ENCODE measurements at regions not wholly inside any gene's neighbourhood (a gene's known extent, or its start where the extent isn't known, plus 50 kb on each side); places are given as distances from the start of the nearest gene placed in this dataset.

DNA sequence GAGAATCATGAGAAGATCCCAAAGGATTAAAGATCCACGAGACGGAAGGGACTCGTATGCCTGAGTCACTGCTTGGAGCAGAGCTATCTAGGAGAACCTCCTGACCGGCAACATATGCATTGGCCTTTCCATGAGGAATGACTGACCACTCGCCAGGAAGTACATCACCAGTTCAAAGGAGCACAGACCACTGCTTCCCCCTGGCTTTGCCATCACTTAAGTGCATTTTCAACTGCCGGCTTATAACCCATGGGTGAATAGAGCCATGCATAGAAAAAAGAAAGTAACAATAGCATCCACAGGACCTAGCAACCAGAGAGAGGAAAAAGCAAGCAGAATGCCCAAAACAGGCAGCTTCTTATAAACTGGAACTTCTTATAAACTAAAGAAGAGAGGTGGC is 98.3 kb upstream of the ZC3H12C start:
- DNase-seq (no peak), ATAC-seq (no peak)
- Histone ChIP-seq H3K27ac (no peak overlapping the region), H3K9me3 (no peaks in the 10 kb centered on the region), H3K36me3 (ENCODE audit: insufficient read depth in 1 of 2, low read depth in 1 of 2) (no peaks in the 10 kb centered on the region), H3K4me1 (peaks cover 15% of the 10 kb centered on the region), H3K27me3 (ENCODE audit: insufficient read depth in 3 of 3, low read length in 2 of 3) (no peaks in the 10 kb centered on the region), H3K4me3 (no peak overlapping the region)
- TF ChIP-seq, protein P1, sequence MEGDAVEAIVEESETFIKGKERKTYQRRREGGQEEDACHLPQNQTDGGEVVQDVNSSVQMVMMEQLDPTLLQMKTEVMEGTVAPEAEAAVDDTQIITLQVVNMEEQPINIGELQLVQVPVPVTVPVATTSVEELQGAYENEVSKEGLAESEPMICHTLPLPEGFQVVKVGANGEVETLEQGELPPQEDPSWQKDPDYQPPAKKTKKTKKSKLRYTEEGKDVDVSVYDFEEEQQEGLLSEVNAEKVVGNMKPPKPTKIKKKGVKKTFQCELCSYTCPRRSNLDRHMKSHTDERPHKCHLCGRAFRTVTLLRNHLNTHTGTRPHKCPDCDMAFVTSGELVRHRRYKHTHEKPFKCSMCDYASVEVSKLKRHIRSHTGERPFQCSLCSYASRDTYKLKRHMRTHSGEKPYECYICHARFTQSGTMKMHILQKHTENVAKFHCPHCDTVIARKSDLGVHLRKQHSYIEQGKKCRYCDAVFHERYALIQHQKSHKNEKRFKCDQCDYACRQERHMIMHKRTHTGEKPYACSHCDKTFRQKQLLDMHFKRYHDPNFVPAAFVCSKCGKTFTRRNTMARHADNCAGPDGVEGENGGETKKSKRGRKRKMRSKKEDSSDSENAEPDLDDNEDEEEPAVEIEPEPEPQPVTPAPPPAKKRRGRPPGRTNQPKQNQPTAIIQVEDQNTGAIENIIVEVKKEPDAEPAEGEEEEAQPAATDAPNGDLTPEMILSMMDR (IDR thresholded peaks at IDR 0.05): no peak
- intact Hi-C loops (cut with DNase I): no loop called here
- WGBS, 3 donors: 70 to 75% (median 73%) methylated on average over 6 of the region's 6 CpGs

DNA sequence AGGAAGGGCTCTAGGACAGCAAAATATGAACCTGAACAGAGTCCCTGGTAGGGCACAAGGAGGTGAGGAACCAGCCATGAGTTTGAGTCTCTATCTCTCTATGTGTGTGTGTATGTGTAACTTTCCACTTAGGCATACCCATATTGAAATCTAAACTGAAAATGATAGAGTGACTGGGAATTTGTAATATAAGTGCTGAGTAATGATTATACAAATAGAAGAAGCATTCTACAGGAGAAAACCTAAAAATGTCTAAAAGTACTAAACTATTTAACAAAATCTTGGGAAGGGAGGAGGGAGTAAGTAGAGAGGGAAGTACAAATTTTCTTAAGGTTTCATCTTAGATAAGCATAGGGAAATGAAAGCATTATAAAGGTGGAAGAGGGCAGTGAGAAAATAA is 97.1 kb upstream of the ZC3H12C start:
- no peak for DNase-seq
- H3K27me3 ChIP-seq (ENCODE audit: insufficient read depth in 3 of 3, low read length in 2 of 3): no peaks in the 10 kb centered on the region
- TF ChIP-seq, protein P1 (IDR thresholded peaks at IDR 0.05): no peak

GRCh38 chr11:109998921-109999320 is 94.3 kb upstream of the ZC3H12C start:
- intact Hi-C loops (cut with DNase I): no loop called here
- DNase-seq (no peak), ATAC-seq (peak in 1 of 4 donors; percentile 47)
- H3K27me3 ChIP-seq (ENCODE audit: insufficient read depth in 3 of 3, low read length in 2 of 3): no peaks in the 10 kb centered on the region
- H3K9me3 ChIP-seq: no peaks in the 10 kb centered on the region
- no peak overlapping the region for H3K4me3 ChIP-seq
- peaks cover 20% of the 10 kb centered on the region for H3K4me1 ChIP-seq
- 26 to 76% (median 61%) methylated on average over 3 of the region's 3 CpGs for WGBS, 3 donors
- H3K36me3 ChIP-seq (ENCODE audit: insufficient read depth in 1 of 2, low read depth in 1 of 2): no peaks in the 10 kb centered on the region
- TF ChIP-seq, protein P1 (IDR thresholded peaks at IDR 0.05): no peak
- no peak overlapping the region for H3K27ac ChIP-seq

More for the DNA sequence above, 97.1 kb upstream of the ZC3H12C start:
- Histone ChIP-seq H3K27ac (no peak overlapping the region), H3K4me1 (peaks cover 20% of the 10 kb centered on the region), H3K9me3 (no peaks in the 10 kb centered on the region), H3K4me3 (no peak overlapping the region), H3K36me3 (ENCODE audit: insufficient read depth in 1 of 2, low read depth in 1 of 2) (no peaks in the 10 kb centered on the region)
- ATAC-seq: no peak
- intact Hi-C loops (cut with DNase I): no loop called here

DNA sequence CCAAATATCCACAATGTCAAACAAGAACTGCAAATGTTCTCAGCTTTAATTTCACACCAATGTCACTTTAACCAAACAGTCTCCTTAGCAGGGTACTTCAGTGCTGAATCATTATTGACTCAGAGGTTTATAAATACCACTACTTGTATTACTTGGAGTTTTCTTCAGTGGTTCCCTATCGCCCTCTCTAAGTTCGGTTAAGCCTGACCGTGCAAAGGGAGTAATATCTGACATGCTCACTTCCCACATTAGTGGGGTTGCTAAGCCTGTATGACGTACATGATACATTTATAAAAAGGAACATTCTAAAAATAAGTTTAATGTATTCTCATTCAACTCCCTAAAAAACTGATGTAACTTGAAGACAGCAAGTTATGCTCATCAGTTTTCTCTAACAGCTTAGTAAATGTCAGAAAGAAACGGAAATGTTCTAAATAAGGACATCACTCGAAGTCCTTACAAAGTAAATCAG is 93.1 kb upstream of the ZC3H12C start:
- peak; percentile 98 to 99 (median 98) for ATAC-seq
- TF ChIP-seq, protein P1 (IDR thresholded peaks at IDR 0.05): no peak

GRCh38 chr11:110000850-110001249 is 92.3 kb upstream of the ZC3H12C start:
- WGBS, 3 donors: 61 to 79% (median 71%) methylated on average over 3 of the region's 3 CpGs
- Histone ChIP-seq H3K9me3 (peaks cover 4% of the 10 kb centered on the region), H3K27me3 (ENCODE audit: insufficient read depth in 3 of 3, low read length in 2 of 3) (no peaks in the 10 kb centered on the region), H3K4me3 (no peak overlapping the region), H3K4me1 (peaks cover 20% of the 10 kb centered on the region), H3K27ac (peak overlapping the region; percentile 77), H3K36me3 (ENCODE audit: insufficient read depth in 1 of 2, low read depth in 1 of 2) (no peaks in the 10 kb centered on the region)
- ATAC-seq (peak in 2 of 4 donors; percentile 31 to 43), DNase-seq (no peak)
- TF ChIP-seq, protein P1 (IDR thresholded peaks at IDR 0.05): no peak
- intact Hi-C loops (cut with DNase I): loop anchor here (2.0 to 10.0 kb wide), 4 partner anchors 54 to 94 kb away; partner anchors contain the start of gene ZC3H12C (in 1 of the 2)

More for the DNA sequence above, 93.1 kb upstream of the ZC3H12C start:
- Histone ChIP-seq H3K4me3 (no peak overlapping the region), H3K27me3 (ENCODE audit: insufficient read depth in 3 of 3, low read length in 2 of 3) (no peaks in the 10 kb centered on the region), H3K27ac (peak overlapping the region; percentile 77), H3K4me1 (peaks cover 20% of the 10 kb centered on the region), H3K36me3 (ENCODE audit: insufficient read depth in 1 of 2, low read depth in 1 of 2) (no peaks in the 10 kb centered on the region), H3K9me3 (peaks cover 2% of the 10 kb centered on the region)
- WGBS, 3 donors: 21 to 32% (median 26%) methylated on average over 6 of the region's 6 CpGs
- DNase-seq: no peak
- intact Hi-C loops (cut with DNase I): loop anchor here (2.0 to 10.0 kb wide), 4 partner anchors 53 to 95 kb away; partner anchors contain the start of gene ZC3H12C (in 1 of the 2)

Data from psoas muscle (tissue), 7 donors.